Common myeloid progenitor, CD34-positive (primary cell): ENCODE measurements at regions not wholly inside any gene's neighbourhood (a gene's known extent, or its start where the extent isn't known, plus 50 kb on each side); places are given as distances from the start of the nearest gene placed in this dataset.
"Not testable (repeated sequence)": the region's sequence is repeated elsewhere in the genome, so short reads cannot be mapped to it uniquely, and the experiment has no call there.

Experiments
- CTCF ChIA-PET: fragments of 350-600 bp; sonication (Branson Sonifier 250); formaldehyde crosslinking; loops from one replicate; lab custom pipeline; 2021; ENCODE audit warnings: antibody characterized with exemption; lab: Charles Lee
- POLR2A ChIA-PET: fragments of 350-600 bp; sonication (Branson Sonifier 250); formaldehyde crosslinking; loops from one replicate; lab custom pipeline; 2021; ENCODE audit warnings: antibody characterized with exemption; lab: Charles Lee
- DNase-seq, 3 donors: peaks; one replicate each; pipeline versions ENCODE4 v3.0.0 to v3.0.0-alpha.2; 2013
- H3K27ac ChIP-seq, 2 experiments: 1 replicate in 1 of 2; 2 replicates in 1 of 2; pipeline ENCODE4 v1.7.0; 2013; ENCODE audit warnings: inconsistent platforms in 2 of 2, low read length in 2 of 2, mild to moderate bottlenecking in 2 of 2, low read depth in 1 of 2, moderate library complexity in 1 of 2; ENCODE audit not compliant: severe bottlenecking in 2 of 2, insufficient read depth in 1 of 2, poor library complexity in 1 of 2
- H3K27me3 ChIP-seq, 5 experiments: replicated peaks in 2 of 5; 1 replicate in 3 of 5; 2 replicates in 2 of 5; pipeline versions ENCODE4 v1.6.1 to v1.7.0; 2013; ENCODE audit warnings: low read length in 4 of 5, mild to moderate bottlenecking in 2 of 5, moderate library complexity in 2 of 5, inconsistent platforms in 1 of 5; ENCODE audit not compliant: insufficient read depth in 5 of 5, control insufficient read depth in 4 of 5
- H3K36me3 ChIP-seq, 4 experiments: 1 replicate in 2 of 4; 2 replicates in 2 of 4; pipeline versions ENCODE4 v1.6.1 to v1.7.0; 2013; ENCODE audit warnings: low read length in 3 of 4, control low read depth in 1 of 4, mild to moderate bottlenecking in 1 of 4; ENCODE audit not compliant: control insufficient read depth in 4 of 4, insufficient read depth in 4 of 4
- H3K4me1 ChIP-seq, 4 experiments: 1 replicate in 3 of 4; 2 replicates in 1 of 4; pipeline versions ENCODE4 v1.6.1 to v1.7.1; 2013; ENCODE audit warnings: low read length in 3 of 4, mild to moderate bottlenecking in 3 of 4, control low read depth in 1 of 4, inconsistent platforms in 1 of 4, moderate library complexity in 1 of 4; ENCODE audit not compliant: control insufficient read depth in 4 of 4, insufficient read depth in 4 of 4; ENCODE audit errors: control extremely low read depth in 1 of 4
- H3K4me3 ChIP-seq, 7 experiments: 1 replicate in 4 of 7; 2 replicates in 3 of 7; pipeline versions ENCODE4 v1.5.1 to v1.7.0; 2013; ENCODE audit warnings: mild to moderate bottlenecking in 7 of 7, low read length in 6 of 7, moderate library complexity in 6 of 7, inconsistent platforms in 2 of 7, low read depth in 2 of 7, control low read depth in 1 of 7; ENCODE audit not compliant: insufficient read depth in 4 of 7, control insufficient read depth in 1 of 7; ENCODE audit errors: extremely low read depth in 1 of 7
- H3K9me3 ChIP-seq, 5 experiments: 1 replicate in 4 of 5; 2 replicates in 1 of 5; pipeline versions ENCODE4 v1.6.1 to v1.7.1; 2013; ENCODE audit warnings: low read length in 4 of 5, mild to moderate bottlenecking in 2 of 5, inconsistent platforms in 1 of 5, low read depth in 1 of 5, moderate library complexity in 1 of 5; ENCODE audit not compliant: control insufficient read depth in 4 of 5, insufficient read depth in 2 of 5; ENCODE audit errors: control extremely low read depth in 1 of 5
- WGBS: methylation state at CpG from one replicate; pipeline ENCODE4 v1.1.5; 2013; ENCODE audit not compliant: insufficient coverage; 5-methylcytosine and 5-hydroxymethylcytosine counted together

- no peak overlapping the region for H3K27ac ChIP-seq
- H3K4me1 ChIP-seq, result no peaks in the 10 kb centered on the region
- ChIA-PET CTCF (no interaction called here), POLR2A (no interaction called here)
- H3K4me3 ChIP-seq, result no peak overlapping the region
- H3K27me3 ChIP-seq, result no peaks in the 10 kb centered on the region
- no peak for DNase-seq
- no peaks in the 10 kb centered on the region for H3K9me3 ChIP-seq
- H3K36me3 ChIP-seq, result no peaks in the 10 kb centered on the region
Measured at GRCh38 chrX:142613403-142613802, 408.3 kb upstream of the MAGEC2 start.

- peak in 2 of 3 donors; percentile 0 for DNase-seq
Measured at GRCh38 chrX:142606629-142607028, 401.5 kb upstream of the MAGEC2 start.

GRCh38 chrX:142601792-142602191 is 396.7 kb upstream of the MAGEC2 start:
- Histone ChIP-seq H3K27ac (no peak overlapping the region), H3K4me1 (no peaks in the 10 kb centered on the region), H3K27me3 (no peaks in the 10 kb centered on the region), H3K4me3 (no peak overlapping the region), H3K36me3 (no peaks in the 10 kb centered on the region), H3K9me3 (no peaks in the 10 kb centered on the region)
- ChIA-PET POLR2A (no interaction called here), CTCF (no interaction called here)
- DNase-seq, result no peak
- WGBS, result 90% methylated on average over 4 of the region's 5 CpGs

More at GRCh38 chrX:142606629-142607028, 401.5 kb upstream of the MAGEC2 start:
- H3K27me3 ChIP-seq, H3K27ac ChIP-seq, H3K4me3 ChIP-seq, CTCF ChIA-PET, H3K4me1 ChIP-seq, POLR2A ChIA-PET, H3K9me3 ChIP-seq, H3K36me3 ChIP-seq: not testable (repeated sequence)
- 75% methylated on average over 10 of the region's 10 CpGs for WGBS

GRCh38 chrX:142593361-142593862 is 388.3 kb upstream of the MAGEC2 start:
- 92% methylated on average over 2 of the region's 7 CpGs for WGBS
- H3K4me1 ChIP-seq, result no peaks in the 10 kb centered on the region
- DNase-seq, result no peak
- no peaks in the 10 kb centered on the region for H3K36me3 ChIP-seq
- no peaks in the 10 kb centered on the region for H3K9me3 ChIP-seq
- H3K27ac ChIP-seq, result no peak overlapping the region
- ChIA-PET POLR2A (no interaction called here), CTCF (no interaction called here)
- no peak overlapping the region for H3K4me3 ChIP-seq
- no peaks in the 10 kb centered on the region for H3K27me3 ChIP-seq

- DNase-seq, result no peak
- Histone ChIP-seq H3K27ac (no peak overlapping the region), H3K36me3 (no peaks in the 10 kb centered on the region), H3K4me3 (no peak overlapping the region), H3K27me3 (no peaks in the 10 kb centered on the region), H3K4me1 (no peaks in the 10 kb centered on the region), H3K9me3 (peaks cover 0 to 5% (median 0%) of the 10 kb centered on the region in 5 experiments)
- 69% methylated on average over 3 of the region's 3 CpGs for WGBS
- CTCF ChIA-PET, result no interaction called here
- POLR2A ChIA-PET, result no interaction called here
Measured at GRCh38 chrX:142576615-142577014, 371.5 kb upstream of the MAGEC2 start.

GRCh38 chrX:142549923-142550322 is 344.8 kb upstream of the MAGEC2 start:
- Histone ChIP-seq H3K4me3 (no peak overlapping the region), H3K36me3 (no peaks in the 10 kb centered on the region), H3K27ac (no peak overlapping the region), H3K27me3 (no peaks in the 10 kb centered on the region), H3K9me3 (no peaks in the 10 kb centered on the region), H3K4me1 (no peaks in the 10 kb centered on the region)
- POLR2A ChIA-PET, result no interaction called here
- DNase-seq, result no peak
- WGBS, result 74% methylated on average over 2 of the region's 3 CpGs
- CTCF ChIA-PET, result no interaction called here

- no peak overlapping the region for H3K27ac ChIP-seq
- H3K4me1 ChIP-seq, result no peaks in the 10 kb centered on the region
- POLR2A ChIA-PET, result no interaction called here
- H3K36me3 ChIP-seq, result no peaks in the 10 kb centered on the region
- H3K4me3 ChIP-seq, result no peak overlapping the region
- no peaks in the 10 kb centered on the region for H3K27me3 ChIP-seq
- no peak for DNase-seq
- 20% methylated on average over 1 of the region's 3 CpGs for WGBS
- CTCF ChIA-PET, result no interaction called here
- H3K9me3 ChIP-seq, result no peaks in the 10 kb centered on the region
Measured at GRCh38 chrX:142505839-142506238, 300.7 kb upstream of the MAGEC2 start.
